ENCODE measurements at regions not wholly inside any gene's neighbourhood (a gene's known extent, or its start where the extent isn't known, plus 50 kb on each side); places are given as distances from the start of the nearest gene placed in this dataset.

DNA sequence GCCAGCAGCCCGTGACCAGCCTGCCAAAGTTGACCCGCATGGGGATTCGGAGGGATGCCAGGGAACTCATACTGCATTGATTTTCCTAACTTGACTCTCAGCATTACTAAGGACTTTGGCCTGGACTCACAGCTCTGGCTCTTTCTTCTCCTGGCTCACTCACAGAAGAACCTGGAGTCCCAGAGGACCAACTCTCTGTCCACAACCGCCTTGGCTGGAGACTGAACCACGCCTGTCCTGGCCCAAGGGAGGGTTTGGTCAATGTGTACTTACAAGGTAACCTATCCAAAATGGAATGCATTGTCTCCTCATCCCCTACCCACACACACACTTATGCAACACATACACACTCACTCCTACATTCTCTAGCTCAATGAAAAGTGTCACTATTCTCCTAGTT lies 135.6 kb upstream of the KLHL29 start:
- Histone ChIP-seq H3K27ac (ENCODE audit: insufficient read depth, low read length) (no peak overlapping the region), H3K56ac (ENCODE audit: extremely low read depth, insufficient read depth, low read length) (no peak overlapping the region), H4K5ac (ENCODE audit: low read depth, low read length) (no peak overlapping the region), H4K20me1 (ENCODE audit: insufficient read depth, low read length) (no peaks in the 10 kb centered on the region), H3K36me3 (ENCODE audit: control insufficient read depth, insufficient read depth, low read length) (no peaks in the 10 kb centered on the region), H3K9me1 (ENCODE audit: insufficient read depth, low read length) (no peaks in the 10 kb centered on the region), H4K8ac (ENCODE audit: low read depth in 2 of 2, low read length in 2 of 2) (no peak overlapping the region), H2AK5ac (ENCODE audit: low read depth, low read length) (no peak overlapping the region), H3K4ac (ENCODE audit: low read depth, low read length) (no peak overlapping the region), H3K18ac (ENCODE audit: low read depth, low read length) (no peak overlapping the region), H3K27me3 (ENCODE audit: control insufficient read depth, insufficient read depth, low read length) (no peaks in the 10 kb centered on the region), H4K91ac (ENCODE audit: insufficient read depth, low read depth, low read length) (no peak overlapping the region), H3K4me2 (ENCODE audit: low read depth, low read length) (no peak overlapping the region), H2BK120ac (ENCODE audit: low read depth, low read length) (no peak overlapping the region), H2BK15ac (ENCODE audit: low read depth, low read length) (no peak overlapping the region), H3K4me1 (ENCODE audit: control insufficient read depth, insufficient read depth, low read length) (no peaks in the 10 kb centered on the region), H3K4me3 (ENCODE audit: insufficient read depth, low read depth, low read length) (no peak overlapping the region), H2AK9ac (replicated peaks; ENCODE audit: low read depth, low read length, poor library complexity) (no peak overlapping the region), H3K9ac (ENCODE audit: low read depth, low read length) (no peak overlapping the region), H3K23ac (ENCODE audit: low read depth, low read length) (no peak overlapping the region), H3K79me1 (ENCODE audit: low read depth in 1 of 2, low read length in 2 of 2) (no peaks in the 10 kb centered on the region), H3K14ac (replicated peaks; ENCODE audit: low read depth, low read length) (no peak overlapping the region), H2AFZ (replicated peaks; ENCODE audit: low read length, poor library complexity) (no peak overlapping the region), H3K9me3 (ENCODE audit: control insufficient read depth, insufficient read depth, low read length) (no peaks in the 10 kb centered on the region), H2BK5ac (ENCODE audit: low read depth, low read length, poor library complexity, severe bottlenecking) (no peak overlapping the region), H2BK20ac (ENCODE audit: low read depth, low read length) (no peak overlapping the region)
- ATAC-seq (ENCODE audit: low read depth) (no peak), DNase-seq (no peak)
- BruUV-seq (replicated peaks) = no TSS peak
- WGBS, 2 experiments (ENCODE audit: extremely low coverage in 2 of 2, insufficient read length in 1 of 2) = no CpG with 5 or more reads among the region's 5 CpGs
- dilution Hi-C loops (cut with HindIII; ENCODE audit: low sequenced_read_pairs, unreplicated experiment) = no loop called here
- in situ Hi-C loops (cut with MboI; ENCODE audit: low sequenced_read_pairs) = no loop called here
- intact Hi-C loops (cut with micrococcal nuclease) = no loop called here
- ChIA-PET POLR2A (ENCODE audit: unreplicated experiment) (no interaction called here), CTCF (no interaction called here)
- TF ChIP-seq NFE2L2 (IDR thresholded peaks at IDR 0.05; ENCODE audit: low read depth, low read length) (no peak), RCOR1 (IDR thresholded peaks at IDR 0.05; ENCODE audit: insufficient replicate concordance, low read length) (no peak), MAZ (IDR thresholded peaks at IDR 0.05; ENCODE audit: borderline replicate concordance, low read depth, low read length) (no peak), CHD1 (IDR thresholded peaks at IDR 0.05; ENCODE audit: low read depth, low read length) (no peak), MXI1 (IDR thresholded peaks at IDR 0.05; ENCODE audit: borderline replicate concordance, low read depth, low read length) (no peak), POLR2A (IDR thresholded peaks at IDR 0.05; ENCODE audit: low read depth, low read length) (no peak), MAFK (IDR thresholded peaks at IDR 0.05; ENCODE audit: low read depth, low read length) (no peak), CEBPB (IDR thresholded peaks at IDR 0.05; ENCODE audit: low read depth, low read length) (no peak), FOS (IDR thresholded peaks at IDR 0.05; ENCODE audit: low read depth, low read length) (no peak), RFX5 (IDR thresholded peaks at IDR 0.05; ENCODE audit: low read depth, low read length) (no peak), RAD21 (IDR thresholded peaks at IDR 0.05; ENCODE audit: low read length) (no peak)
- TF ChIP-seq, protein P1, sequence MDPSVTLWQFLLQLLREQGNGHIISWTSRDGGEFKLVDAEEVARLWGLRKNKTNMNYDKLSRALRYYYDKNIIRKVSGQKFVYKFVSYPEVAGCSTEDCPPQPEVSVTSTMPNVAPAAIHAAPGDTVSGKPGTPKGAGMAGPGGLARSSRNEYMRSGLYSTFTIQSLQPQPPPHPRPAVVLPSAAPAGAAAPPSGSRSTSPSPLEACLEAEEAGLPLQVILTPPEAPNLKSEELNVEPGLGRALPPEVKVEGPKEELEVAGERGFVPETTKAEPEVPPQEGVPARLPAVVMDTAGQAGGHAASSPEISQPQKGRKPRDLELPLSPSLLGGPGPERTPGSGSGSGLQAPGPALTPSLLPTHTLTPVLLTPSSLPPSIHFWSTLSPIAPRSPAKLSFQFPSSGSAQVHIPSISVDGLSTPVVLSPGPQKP (IDR thresholded peaks at IDR 0.05; ENCODE audit: borderline replicate concordance, low read depth, low read length) = no peak
- TF ChIP-seq, protein P2, sequence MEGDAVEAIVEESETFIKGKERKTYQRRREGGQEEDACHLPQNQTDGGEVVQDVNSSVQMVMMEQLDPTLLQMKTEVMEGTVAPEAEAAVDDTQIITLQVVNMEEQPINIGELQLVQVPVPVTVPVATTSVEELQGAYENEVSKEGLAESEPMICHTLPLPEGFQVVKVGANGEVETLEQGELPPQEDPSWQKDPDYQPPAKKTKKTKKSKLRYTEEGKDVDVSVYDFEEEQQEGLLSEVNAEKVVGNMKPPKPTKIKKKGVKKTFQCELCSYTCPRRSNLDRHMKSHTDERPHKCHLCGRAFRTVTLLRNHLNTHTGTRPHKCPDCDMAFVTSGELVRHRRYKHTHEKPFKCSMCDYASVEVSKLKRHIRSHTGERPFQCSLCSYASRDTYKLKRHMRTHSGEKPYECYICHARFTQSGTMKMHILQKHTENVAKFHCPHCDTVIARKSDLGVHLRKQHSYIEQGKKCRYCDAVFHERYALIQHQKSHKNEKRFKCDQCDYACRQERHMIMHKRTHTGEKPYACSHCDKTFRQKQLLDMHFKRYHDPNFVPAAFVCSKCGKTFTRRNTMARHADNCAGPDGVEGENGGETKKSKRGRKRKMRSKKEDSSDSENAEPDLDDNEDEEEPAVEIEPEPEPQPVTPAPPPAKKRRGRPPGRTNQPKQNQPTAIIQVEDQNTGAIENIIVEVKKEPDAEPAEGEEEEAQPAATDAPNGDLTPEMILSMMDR (conservative IDR thresholded peaks at IDR 0.05; ENCODE audit: low read depth, low read length) = no peak

All from IMR-90 (cell line).